ENCODE measurements at regions not wholly inside any gene's neighbourhood (a gene's known extent, or its start where the extent isn't known, plus 50 kb on each side); places are given as distances from the start of the nearest gene placed in this dataset.

GRCh38 chr6:130761286-130761685 is 65.9 kb upstream of the SMLR1 start:
- TF ChIP-seq POLR2A (IDR thresholded peaks at IDR 0.05) (no peak), CTCF (IDR thresholded peaks at IDR 0.05) (no peak)
